Activated CD4-positive, alpha-beta T cell treated with anti-CD3 and anti-CD28 coated beads, Interleukin-2, amount 50 U/mL, for 48 hours (primary cell): ENCODE measurements at regions not wholly inside any gene's neighbourhood (a gene's known extent, or its start where the extent isn't known, plus 50 kb on each side); places are given as distances from the start of the nearest gene placed in this dataset.

Experiments used
- DNase-seq, 2 experiments: peaks; one replicate each; pipeline ENCODE4 v3.0.0-alpha.2; 2020

- no peak for DNase-seq
Measured at GRCh38 chr7:17663061-17663675, 277.1 kb downstream of the SNX13 start.

GRCh38 chr7:17665029-17665428 is 275.3 kb downstream of the SNX13 start:
- no peak for DNase-seq

- DNase-seq, result no peak
Measured at GRCh38 chr7:17668122-17668521, 272.2 kb downstream of the SNX13 start.

- DNase-seq, result no peak
Measured at GRCh38 chr7:17669204-17669603, 271.1 kb downstream of the SNX13 start.

- no peak for DNase-seq
Measured at GRCh38 chr7:17671956-17672355, 268.3 kb downstream of the SNX13 start.

GRCh38 chr7:17672783-17673182 is 267.5 kb downstream of the SNX13 start:
- no peak for DNase-seq

GRCh38 chr7:17674166-17674942 is 265.9 kb downstream of the SNX13 start:
- no peak for DNase-seq

- no peak for DNase-seq
Measured at GRCh38 chr7:17674943-17675608, 265.2 kb downstream of the SNX13 start.

GRCh38 chr7:17677408-17677807 is 262.9 kb downstream of the SNX13 start:
- DNase-seq, result no peak

- no peak for DNase-seq
Measured at GRCh38 chr7:17678896-17679295, 261.4 kb downstream of the SNX13 start.

GRCh38 chr7:17679458-17679857 is 260.8 kb downstream of the SNX13 start:
- DNase-seq, result no peak

GRCh38 chr7:17680026-17680425 is 260.3 kb downstream of the SNX13 start:
- DNase-seq, result no peak

GRCh38 chr7:17680943-17681351 is 259.3 kb downstream of the SNX13 start:
- DNase-seq, result no peak

GRCh38 chr7:17681965-17682364 is 258.3 kb downstream of the SNX13 start:
- DNase-seq, result no peak

- no peak for DNase-seq
Measured at GRCh38 chr7:17682586-17682985, 257.7 kb downstream of the SNX13 start.

- no peak for DNase-seq
Measured at GRCh38 chr7:17685141-17685540, 255.2 kb downstream of the SNX13 start.

GRCh38 chr7:17687361-17687760 is 252.9 kb downstream of the SNX13 start:
- DNase-seq, result no peak

- DNase-seq, result no peak
Measured at GRCh38 chr7:17689361-17689902, 250.9 kb downstream of the SNX13 start.

- DNase-seq, result no peak
Measured at GRCh38 chr7:17690030-17690429, 250.3 kb downstream of the SNX13 start.

GRCh38 chr7:17696422-17696821 is 243.9 kb downstream of the SNX13 start:
- DNase-seq, result no peak

- DNase-seq, result no peak
Measured at GRCh38 chr7:17697128-17697881, 243.0 kb downstream of the SNX13 start.

- DNase-seq, result no peak
Measured at GRCh38 chr7:17699696-17700095, 240.6 kb downstream of the SNX13 start.

GRCh38 chr7:17700138-17700537 is 240.2 kb downstream of the SNX13 start:
- no peak for DNase-seq
